Type B pancreatic cell (in vitro differentiated cells): ENCODE measurements at regions not wholly inside any gene's neighbourhood (a gene's known extent, or its start where the extent isn't known, plus 50 kb on each side); places are given as distances from the start of the nearest gene placed in this dataset.
"Not testable (repeated sequence)": the region's sequence is repeated elsewhere in the genome, so short reads cannot be mapped to it uniquely, and the experiment has no call there.

Source experiments
- DNase-seq: peaks from one replicate; pipeline ENCODE4 v3.0.0; 2021; ENCODE audit warnings: mixed read lengths; ENCODE audit not compliant: unreplicated experiment; ENCODE audit errors: extremely low spot score
- H3K27ac Mint-ChIP-seq: 2 replicates; pipeline ENCODE4 v1.8.0; 2021; ENCODE audit warnings: mild to moderate bottlenecking, mixed read lengths
- H3K27me3 Mint-ChIP-seq: 2 replicates; pipeline ENCODE4 v1.8.0; 2021; ENCODE audit warnings: mixed read lengths
- H3K36me3 Mint-ChIP-seq: 2 replicates; pipeline ENCODE4 v1.8.0; 2021; ENCODE audit warnings: mixed read lengths
- H3K4me1 Mint-ChIP-seq: one replicate; pipeline ENCODE4 v1.8.0; 2021; ENCODE audit warnings: mixed read lengths; ENCODE audit not compliant: unreplicated experiment
- H3K4me3 Mint-ChIP-seq: 2 replicates; pipeline ENCODE4 v1.8.0; 2021; ENCODE audit warnings: mild to moderate bottlenecking, mixed read lengths
- H3K9me3 Mint-ChIP-seq: 2 replicates; pipeline ENCODE4 v1.8.0; 2021; ENCODE audit warnings: mixed read lengths
- CTCF ChIP-seq: fragments of 200-600 bp; sonication (generic); conservative IDR thresholded peaks from 2 replicates; pipeline ENCODE4 v1.5.0; 2021; ENCODE audit warnings: antibody characterized with exemption, mild to moderate bottlenecking

- peaks cover 15% of the 10 kb centered on the region for H3K9me3 Mint-ChIP-seq
- H3K27me3 Mint-ChIP-seq, result no peaks in the 10 kb centered on the region
- H3K36me3 Mint-ChIP-seq, result peaks cover 10% of the 10 kb centered on the region
- H3K27ac Mint-ChIP-seq, result no peak overlapping the region
- no peak for TF ChIP-seq CTCF
- no peak for DNase-seq
- H3K4me3 Mint-ChIP-seq, result no peak overlapping the region
- H3K4me1 Mint-ChIP-seq, result peaks cover 27% of the 10 kb centered on the region
These were observed 1002.7 kb downstream of the STPG2 start for GRCh38 chr4:97140545-97140944.

- not testable (repeated sequence) for H3K27me3 Mint-ChIP-seq, DNase-seq, H3K27ac Mint-ChIP-seq, H3K36me3 Mint-ChIP-seq
- peaks cover 27% of the 10 kb centered on the region for H3K4me1 Mint-ChIP-seq
- peak overlapping the region; percentile 5 for H3K4me3 Mint-ChIP-seq
- H3K9me3 Mint-ChIP-seq, result peaks cover 15% of the 10 kb centered on the region
These were observed 1001.9 kb downstream of the STPG2 start for GRCh38 chr4:97141332-97141731.

GRCh38 chr4:97142410-97142809 is 1000.9 kb downstream of the STPG2 start:
- Mint-ChIP-seq H3K4me3 (no peak overlapping the region), H3K9me3 (peaks cover 17% of the 10 kb centered on the region), H3K27me3 (no peaks in the 10 kb centered on the region), H3K4me1 (peaks cover 27% of the 10 kb centered on the region), H3K36me3 (peaks cover 7% of the 10 kb centered on the region), H3K27ac (no peak overlapping the region)
- no peak for DNase-seq
- no peak for TF ChIP-seq CTCF

GRCh38 chr4:97142893-97143292 is 1000.4 kb downstream of the STPG2 start:
- peaks cover 20% of the 10 kb centered on the region for H3K9me3 Mint-ChIP-seq
- H3K27ac Mint-ChIP-seq, result no peak overlapping the region
- no peaks in the 10 kb centered on the region for H3K27me3 Mint-ChIP-seq
- H3K36me3 Mint-ChIP-seq, result peaks cover 6% of the 10 kb centered on the region
- no peak for DNase-seq
- no peak for TF ChIP-seq CTCF
- H3K4me1 Mint-ChIP-seq, result peaks cover 27% of the 10 kb centered on the region
- H3K4me3 Mint-ChIP-seq, result no peak overlapping the region

GRCh38 chr4:97144199-97144598 is 999.1 kb downstream of the STPG2 start:
- no peaks in the 10 kb centered on the region for H3K27me3 Mint-ChIP-seq
- peaks cover 6% of the 10 kb centered on the region for H3K36me3 Mint-ChIP-seq
- no peak for TF ChIP-seq CTCF
- H3K27ac Mint-ChIP-seq, result no peak overlapping the region
- H3K4me3 Mint-ChIP-seq, result no peak overlapping the region
- no peak for DNase-seq
- H3K4me1 Mint-ChIP-seq, result peaks cover 27% of the 10 kb centered on the region
- peaks cover 9% of the 10 kb centered on the region for H3K9me3 Mint-ChIP-seq

GRCh38 chr4:97150966-97151365 is 992.3 kb downstream of the STPG2 start:
- Mint-ChIP-seq H3K27ac (no peak overlapping the region), H3K9me3 (peaks cover 9% of the 10 kb centered on the region), H3K4me3 (no peak overlapping the region), H3K4me1 (no peaks in the 10 kb centered on the region), H3K27me3 (no peaks in the 10 kb centered on the region), H3K36me3 (no peaks in the 10 kb centered on the region)
- DNase-seq, result no peak
- no peak for TF ChIP-seq CTCF
